GM19438 (cell line): ENCODE measurements at regions not wholly inside any gene's neighbourhood (a gene's known extent, or its start where the extent isn't known, plus 50 kb on each side); places are given as distances from the start of the nearest gene placed in this dataset.

Source experiments
- ATAC-seq: cut with Tn5 transposase; IDR thresholded peaks from one replicate; pipeline ENCODE4 v1.9.1; 2021; ENCODE audit warnings: low read depth; ENCODE audit not compliant: unreplicated experiment

- ATAC-seq = no peak
Observed at GRCh38 chr1:95409901-95410300, 175.9 kb downstream of the RWDD3 start.

- ATAC-seq = no peak
Observed at GRCh38 chr1:95415146-95415545, 181.1 kb downstream of the RWDD3 start.

- no peak for ATAC-seq
Observed at GRCh38 chr1:95426772-95427171, 192.8 kb downstream of the RWDD3 start.

DNA sequence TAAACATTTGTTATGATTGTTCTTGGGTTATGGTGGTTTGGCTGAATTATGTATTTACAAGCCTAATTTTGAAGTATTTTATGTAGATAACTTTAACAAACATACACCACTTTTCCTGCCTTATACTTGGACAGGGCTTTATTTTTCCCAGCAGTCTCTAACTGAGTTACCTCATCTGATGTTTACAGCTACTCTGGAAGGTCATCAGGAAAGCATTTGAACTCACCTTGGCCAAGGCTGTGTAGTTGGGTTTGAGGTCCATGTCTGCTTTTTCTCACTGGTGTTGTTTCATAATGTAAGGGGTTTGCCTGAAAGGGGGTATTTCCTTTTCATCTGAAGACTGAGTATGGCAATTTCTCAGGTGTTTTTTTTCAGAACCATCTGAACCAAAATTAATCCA, 193.5 kb downstream of the RWDD3 start:
- no peak for ATAC-seq

- ATAC-seq = no peak
Observed at GRCh38 chr1:95431235-95431634, 197.2 kb downstream of the RWDD3 start.

DNA sequence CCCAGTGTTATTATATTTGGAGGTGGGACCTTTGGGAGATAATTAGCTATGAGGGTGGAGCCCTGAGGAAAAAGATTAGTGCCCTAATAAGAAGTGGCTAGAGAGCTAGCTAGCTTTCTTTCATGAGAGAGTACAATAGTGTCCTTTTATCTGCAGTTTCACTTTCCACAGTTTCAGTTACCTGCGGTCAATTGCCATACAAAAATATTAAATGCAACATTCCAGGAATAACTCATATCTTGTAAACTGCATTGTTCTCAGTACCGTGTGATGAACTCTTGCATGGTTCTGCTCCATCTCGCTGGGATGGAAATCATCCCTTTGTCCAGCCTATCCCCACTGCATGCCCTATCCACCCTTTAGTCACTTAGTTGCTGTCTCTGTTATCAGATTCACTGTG, 201.6 kb downstream of the RWDD3 start:
- ATAC-seq = no peak

DNA sequence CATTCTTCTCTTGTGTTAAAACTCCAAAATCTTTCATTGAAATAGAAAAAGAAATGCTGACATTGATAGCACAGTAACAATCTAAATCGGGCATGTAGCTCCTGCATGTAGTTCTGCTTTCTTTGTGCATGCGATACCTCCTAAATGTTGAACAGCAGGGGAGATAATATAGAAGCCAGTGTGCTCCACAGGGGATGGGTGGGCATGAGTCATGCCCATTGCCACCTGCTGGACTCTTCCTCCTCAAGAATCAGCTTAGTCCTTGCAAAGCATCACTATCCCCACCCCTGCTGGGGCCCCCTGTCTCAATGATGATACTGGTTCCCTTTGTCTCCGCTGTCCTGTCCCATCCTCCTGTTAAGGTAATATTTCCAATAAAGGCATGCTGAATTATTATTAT, 203.0 kb downstream of the RWDD3 start:
- no peak for ATAC-seq

DNA sequence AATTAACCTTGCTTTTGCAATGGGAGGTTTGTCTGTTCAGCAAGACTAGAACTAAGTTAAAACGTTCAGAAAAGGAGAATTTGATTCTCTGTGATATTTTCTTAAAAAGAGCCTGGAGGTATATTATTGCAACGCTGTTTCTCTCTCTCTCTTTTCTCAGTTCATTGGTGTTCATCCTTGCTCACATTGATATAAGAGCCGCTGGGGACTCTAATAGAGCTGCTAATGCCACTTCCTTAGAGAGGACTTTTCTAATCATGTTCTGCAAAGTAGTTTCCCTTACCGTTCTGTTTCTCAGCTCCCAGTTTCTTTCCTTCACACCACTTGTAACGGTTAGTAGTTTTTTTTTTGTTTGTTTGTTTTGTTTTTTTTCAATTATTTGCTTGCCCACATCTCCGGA, 203.8 kb downstream of the RWDD3 start:
- ATAC-seq = no peak

DNA sequence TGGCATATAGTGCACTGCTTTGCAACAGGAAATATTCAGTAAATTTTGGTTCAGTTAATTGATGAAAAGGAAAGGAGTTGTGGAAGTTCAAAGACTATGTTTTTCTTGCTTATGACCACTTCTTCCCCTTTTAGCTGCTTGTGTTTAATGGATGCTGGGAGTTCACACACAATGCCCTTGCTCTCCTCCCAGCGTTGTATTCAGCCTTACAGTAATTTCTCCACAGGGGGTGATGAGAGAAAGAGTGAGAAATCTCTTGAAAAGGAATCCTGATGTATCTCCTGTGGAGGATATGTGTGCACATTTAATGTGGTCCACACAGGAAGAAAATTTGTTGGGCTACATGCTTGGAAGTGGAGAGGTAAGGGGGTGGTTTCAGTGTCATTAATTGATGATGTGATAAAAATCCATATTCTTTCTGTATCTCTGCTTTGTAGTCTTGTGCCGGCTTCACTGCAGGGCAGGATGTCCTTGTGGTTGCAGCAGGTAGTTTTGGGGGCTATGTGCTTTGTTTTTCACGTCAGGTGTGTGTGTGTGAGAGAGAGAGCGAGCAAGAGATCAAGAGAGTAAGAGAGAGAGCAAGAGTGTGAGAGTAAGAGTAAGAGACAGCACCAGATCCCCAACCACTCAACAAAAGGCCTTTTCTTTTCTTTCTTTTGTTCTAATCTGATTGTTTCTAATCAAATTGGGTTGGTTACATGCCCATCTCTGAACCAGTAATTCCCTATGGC, 204.4 kb downstream of the RWDD3 start:
- ATAC-seq = no peak

DNA sequence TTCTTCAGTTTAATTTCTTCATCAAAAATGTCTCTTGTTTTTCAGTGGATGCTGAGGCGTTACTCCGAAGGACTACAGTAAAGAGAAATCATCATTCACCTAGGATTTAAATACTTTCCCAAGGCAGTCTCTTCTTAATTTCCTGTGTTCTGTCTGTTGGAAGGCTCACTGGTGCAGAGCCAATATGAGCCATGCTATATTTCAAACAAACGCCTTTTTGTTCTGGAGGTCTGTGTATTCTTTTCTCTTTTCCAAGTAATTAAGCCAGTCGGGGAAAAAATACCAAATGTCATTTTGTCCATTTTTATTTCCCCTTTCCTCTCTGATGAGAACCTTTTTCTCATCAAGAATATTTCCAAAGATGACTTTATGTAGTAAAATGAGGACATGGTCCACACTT, 206.5 kb downstream of the RWDD3 start:
- ATAC-seq = no peak

GRCh38 chr1:95449516-95449915, 215.5 kb downstream of the RWDD3 start:
- no peak for ATAC-seq

- ATAC-seq = no peak
Observed at GRCh38 chr1:95451054-95451453, 217.0 kb downstream of the RWDD3 start.

DNA sequence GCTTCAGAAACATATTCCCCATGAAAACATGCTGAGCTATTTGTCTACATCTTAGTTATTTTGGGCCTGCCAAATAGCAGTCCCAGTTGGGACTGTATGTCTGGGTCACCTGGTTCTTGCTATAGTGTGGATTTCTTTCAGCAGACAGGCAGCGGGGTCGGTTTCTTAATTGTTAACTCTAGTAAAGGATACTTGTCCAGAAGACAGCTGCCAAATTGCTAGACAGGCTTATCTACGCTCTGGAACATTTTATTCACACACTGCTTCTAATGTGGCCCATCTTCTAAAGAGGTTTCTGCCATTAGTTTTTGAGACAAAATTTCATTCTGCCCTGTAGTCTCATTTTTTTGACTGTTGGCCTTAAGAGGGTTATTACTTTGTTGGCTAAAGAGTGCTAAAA, 217.9 kb downstream of the RWDD3 start:
- ATAC-seq = no peak

- ATAC-seq = no peak
Observed at GRCh38 chr1:95453053-95453452, 219.0 kb downstream of the RWDD3 start.

GRCh38 chr1:95467036-95467435, 233.0 kb downstream of the RWDD3 start:
- ATAC-seq = no peak

- no peak for ATAC-seq
Observed at GRCh38 chr1:95475686-95476457, 241.9 kb downstream of the RWDD3 start.

DNA sequence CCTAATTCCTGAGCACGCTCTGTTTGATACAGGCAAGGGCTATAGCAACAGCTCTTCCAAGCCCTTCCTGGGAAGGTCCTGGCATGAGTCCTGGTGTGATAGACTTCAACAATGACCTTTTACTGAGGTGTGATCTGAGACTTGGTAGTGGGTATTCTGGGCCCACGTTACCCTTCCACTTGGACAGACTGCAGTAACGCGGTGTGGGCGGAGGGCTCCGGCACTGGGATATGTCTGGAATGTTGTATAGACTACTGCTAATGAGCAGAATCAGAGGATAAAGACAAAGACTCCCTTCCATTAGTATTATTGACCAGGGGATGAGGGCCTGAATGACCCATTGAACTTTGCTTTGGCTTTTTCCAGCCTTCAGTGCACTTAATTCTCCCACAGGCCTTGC, 262.3 kb downstream of the RWDD3 start:
- no peak for ATAC-seq

GRCh38 chr1:95496773-95497172, 262.8 kb downstream of the RWDD3 start:
- ATAC-seq = no peak

- no peak for ATAC-seq
Observed at GRCh38 chr1:95497566-95497965, 263.6 kb downstream of the RWDD3 start.

DNA sequence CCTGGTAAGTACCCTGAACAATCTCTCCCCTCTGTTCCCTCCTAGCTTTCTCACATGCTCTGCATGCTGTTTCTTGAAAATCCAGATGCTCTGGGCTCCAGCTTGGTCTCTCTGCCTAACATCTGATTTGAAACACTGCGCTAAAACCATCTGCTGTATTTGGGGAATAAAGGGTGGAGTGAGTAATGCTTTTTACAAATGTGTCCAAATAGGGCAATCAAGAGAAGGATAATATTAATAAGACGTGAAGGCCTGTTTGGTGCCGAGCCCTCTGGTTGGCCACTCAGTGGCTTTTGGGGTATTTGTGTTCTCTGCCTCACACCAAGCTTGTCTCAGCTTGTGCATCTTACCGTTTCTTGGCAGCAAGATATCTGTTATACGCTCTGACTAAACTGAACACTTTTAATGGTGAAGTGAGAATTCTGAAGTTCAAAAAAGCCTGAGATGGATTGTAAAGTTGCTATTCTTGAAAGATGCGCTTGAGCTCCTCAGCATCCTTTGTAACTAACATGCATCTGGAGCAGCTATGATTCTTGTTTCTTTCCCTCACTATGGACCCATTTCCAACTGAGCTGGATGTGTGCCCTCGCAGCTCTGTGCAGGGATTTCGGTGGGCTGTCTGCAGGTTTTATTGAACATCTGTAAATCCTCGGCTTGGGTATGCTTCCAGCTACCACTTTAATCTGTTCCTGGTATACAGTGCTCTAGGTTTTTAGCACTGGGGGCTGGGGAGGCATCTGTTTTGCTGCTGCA, 269.4 kb downstream of the RWDD3 start:
- no peak for ATAC-seq

- no peak for ATAC-seq
Observed at GRCh38 chr1:95504321-95504720, 270.3 kb downstream of the RWDD3 start.
